Vagina (tissue), 2 donors: ENCODE measurements at regions not wholly inside any gene's neighbourhood (a gene's known extent, or its start where the extent isn't known, plus 50 kb on each side); places are given as distances from the start of the nearest gene placed in this dataset.

ENCODE experiments used
- DNase-seq, 2 donors: peaks; one replicate each; pipeline ENCODE4 v3.0.0-alpha.2; 2017; ENCODE audit errors: extremely low spot score in 2 of 2
- H3K27ac ChIP-seq: fragments of 200-600 bp; sonication (generic); one replicate; pipeline ENCODE4 v1.5.1; 2019
- H3K27me3 ChIP-seq: fragments of 200-600 bp; sonication (generic); one replicate; pipeline ENCODE4 v1.5.1; 2019
- H3K36me3 ChIP-seq, 2 donors: fragments of 200-600 bp; sonication (generic); one replicate each; pipeline ENCODE4 v1.5.1; 2017 to 2019
- H3K4me1 ChIP-seq: fragments of 200-600 bp; sonication (generic); one replicate; pipeline ENCODE4 v1.5.1; 2019
- H3K4me3 ChIP-seq, 2 donors: fragments of 200-600 bp; sonication (generic); 1 replicate in 1 of 2; 2 replicates in 1 of 2; pipeline ENCODE4 v1.5.1; 2016 to 2019
- H3K9me3 ChIP-seq: fragments of 200-600 bp; sonication (generic); one replicate; pipeline ENCODE4 v1.5.1; 2019
- POLR2A ChIP-seq, 2 donors: fragments of 450-650 bp; IDR thresholded peaks; one replicate each; pipeline ENCODE4 v1.6.1; 2017; ENCODE audit warnings: antibody characterized with exemption in 2 of 2, mild to moderate bottlenecking in 2 of 2, moderate library complexity in 2 of 2
- POLR2AphosphoS5 ChIP-seq, 2 donors: sonication (generic); formaldehyde crosslinking; IDR thresholded peaks; one replicate each; pipeline ENCODE4 v1.9.0; 2017; ENCODE audit warnings: antibody characterized with exemption in 2 of 2, mild to moderate bottlenecking in 2 of 2, low read depth in 1 of 2; ENCODE audit not compliant: insufficient read depth in 1 of 2
- intact Hi-C: fragments of 100-400 bp; cut with DNase I; formaldehyde crosslinking; loops from one replicate; pipeline ENCODE4 v1.15.1; 2023
- TF ChIP-seq, protein P1 (sequence below), 3 experiments: fragments of 450-650 bp in 2 of 3; fragments of 200-600 bp in 1 of 3; sonication (generic) in 1 of 3; IDR thresholded peaks; one replicate each; pipeline ENCODE4 v1.5.1; 2017 to 2019; ENCODE audit warnings: antibody characterized with exemption in 3 of 3, mild to moderate bottlenecking in 2 of 3, moderate library complexity in 2 of 3

DNA sequence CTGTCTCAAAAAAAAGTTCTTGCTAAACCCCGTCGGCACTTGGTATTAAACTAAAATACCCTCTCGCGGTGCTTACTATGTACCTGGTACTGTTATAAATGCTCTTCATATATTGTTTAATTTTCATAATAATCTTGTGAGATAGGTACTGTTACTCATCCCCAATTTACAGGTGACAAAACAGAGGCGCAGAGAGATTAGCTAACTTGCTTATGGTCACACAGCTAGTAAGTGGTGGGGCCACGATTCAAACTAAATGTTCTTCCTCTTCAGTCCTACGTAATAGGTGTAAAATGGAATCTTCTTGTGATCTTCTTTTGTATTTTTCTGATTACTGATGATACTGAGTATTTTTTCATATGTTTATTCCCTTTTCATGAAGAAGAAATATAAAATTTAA is 51.3 kb downstream of the TET3 start:
- Histone ChIP-seq H3K36me3 (no peaks in the 10 kb centered on the region), H3K27me3 (no peaks in the 10 kb centered on the region), H3K9me3 (no peaks in the 10 kb centered on the region), H3K27ac (no peak overlapping the region), H3K4me3 (no peak overlapping the region), H3K4me1 (peaks cover 30% of the 10 kb centered on the region)
- TF ChIP-seq POLR2AphosphoS5 (IDR thresholded peaks at IDR 0.05; ENCODE audit: insufficient read depth in 1 of 2, low read depth in 1 of 2) (no peak), POLR2A (IDR thresholded peaks at IDR 0.05) (no peak)
- TF ChIP-seq, protein P1, sequence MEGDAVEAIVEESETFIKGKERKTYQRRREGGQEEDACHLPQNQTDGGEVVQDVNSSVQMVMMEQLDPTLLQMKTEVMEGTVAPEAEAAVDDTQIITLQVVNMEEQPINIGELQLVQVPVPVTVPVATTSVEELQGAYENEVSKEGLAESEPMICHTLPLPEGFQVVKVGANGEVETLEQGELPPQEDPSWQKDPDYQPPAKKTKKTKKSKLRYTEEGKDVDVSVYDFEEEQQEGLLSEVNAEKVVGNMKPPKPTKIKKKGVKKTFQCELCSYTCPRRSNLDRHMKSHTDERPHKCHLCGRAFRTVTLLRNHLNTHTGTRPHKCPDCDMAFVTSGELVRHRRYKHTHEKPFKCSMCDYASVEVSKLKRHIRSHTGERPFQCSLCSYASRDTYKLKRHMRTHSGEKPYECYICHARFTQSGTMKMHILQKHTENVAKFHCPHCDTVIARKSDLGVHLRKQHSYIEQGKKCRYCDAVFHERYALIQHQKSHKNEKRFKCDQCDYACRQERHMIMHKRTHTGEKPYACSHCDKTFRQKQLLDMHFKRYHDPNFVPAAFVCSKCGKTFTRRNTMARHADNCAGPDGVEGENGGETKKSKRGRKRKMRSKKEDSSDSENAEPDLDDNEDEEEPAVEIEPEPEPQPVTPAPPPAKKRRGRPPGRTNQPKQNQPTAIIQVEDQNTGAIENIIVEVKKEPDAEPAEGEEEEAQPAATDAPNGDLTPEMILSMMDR (IDR thresholded peaks at IDR 0.05), result no peak
- intact Hi-C loops, result no loop called here
- DNase-seq, result no peak

GRCh38 chr2:74036450-74037195 is 51.9 kb downstream of the TET3 start:
- H3K4me1 ChIP-seq, result peaks cover 29% of the 10 kb centered on the region
- no peaks in the 10 kb centered on the region for H3K36me3 ChIP-seq
- TF ChIP-seq POLR2AphosphoS5 (IDR thresholded peaks at IDR 0.05; ENCODE audit: insufficient read depth in 1 of 2, low read depth in 1 of 2) (no peak), POLR2A (IDR thresholded peaks at IDR 0.05) (no peak)
- TF ChIP-seq, protein P1 (IDR thresholded peaks at IDR 0.05), result no peak
- intact Hi-C loops, result no loop called here
- H3K27me3 ChIP-seq, result no peaks in the 10 kb centered on the region
- H3K27ac ChIP-seq, result no peak overlapping the region
- H3K9me3 ChIP-seq, result no peaks in the 10 kb centered on the region
- H3K4me3 ChIP-seq, result no peak overlapping the region
- DNase-seq, result no peak

DNA sequence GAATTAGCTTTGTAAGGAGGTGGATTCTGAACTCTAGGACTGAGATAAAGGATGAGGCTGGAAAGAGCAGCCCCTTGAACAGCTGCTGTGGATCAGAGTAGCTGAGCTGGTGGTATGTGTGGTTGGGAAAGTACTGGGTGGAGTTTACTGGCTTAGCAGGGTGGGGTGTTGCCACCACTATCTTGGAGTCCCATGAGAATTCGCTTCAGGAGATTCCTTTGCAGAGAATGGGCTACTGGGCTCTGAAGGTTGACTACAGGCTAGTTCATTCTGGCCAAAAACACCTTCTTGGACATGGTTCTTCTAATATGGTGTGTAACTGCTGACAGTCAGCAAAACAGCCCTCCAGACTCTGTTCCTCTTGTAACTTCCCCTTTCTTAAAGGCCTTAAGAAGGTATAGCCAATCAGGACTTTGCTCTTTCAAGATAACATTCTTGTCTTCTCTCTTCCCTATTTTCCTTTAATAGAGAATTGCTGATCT is 52.7 kb downstream of the TET3 start:
- H3K4me1 ChIP-seq, result peaks cover 21% of the 10 kb centered on the region
- DNase-seq, result no peak
- no peak for TF ChIP-seq POLR2A (IDR thresholded peaks at IDR 0.05)
- TF ChIP-seq POLR2AphosphoS5 (IDR thresholded peaks at IDR 0.05; ENCODE audit: insufficient read depth in 1 of 2, low read depth in 1 of 2), result no peak
- TF ChIP-seq, protein P1 (IDR thresholded peaks at IDR 0.05), result no peak
- no peaks in the 10 kb centered on the region for H3K27me3 ChIP-seq
- no peak overlapping the region for H3K27ac ChIP-seq
- no peaks in the 10 kb centered on the region for H3K9me3 ChIP-seq
- no peaks in the 10 kb centered on the region for H3K36me3 ChIP-seq
- intact Hi-C loops, result no loop called here
- H3K4me3 ChIP-seq, result no peak overlapping the region

- H3K27me3 ChIP-seq, result no peaks in the 10 kb centered on the region
- no peak overlapping the region for H3K27ac ChIP-seq
- no peak for DNase-seq
- intact Hi-C loops, result no loop called here
- TF ChIP-seq POLR2A (IDR thresholded peaks at IDR 0.05) (no peak), POLR2AphosphoS5 (IDR thresholded peaks at IDR 0.05; ENCODE audit: insufficient read depth in 1 of 2, low read depth in 1 of 2) (no peak)
- TF ChIP-seq, protein P1 (IDR thresholded peaks at IDR 0.05), result no peak
- peaks cover 20% of the 10 kb centered on the region for H3K4me1 ChIP-seq
- H3K9me3 ChIP-seq, result no peaks in the 10 kb centered on the region
- no peaks in the 10 kb centered on the region for H3K36me3 ChIP-seq
- H3K4me3 ChIP-seq, result no peak overlapping the region
Observed at GRCh38 chr2:74039611-74040010, 54.9 kb downstream of the TET3 start.

DNA sequence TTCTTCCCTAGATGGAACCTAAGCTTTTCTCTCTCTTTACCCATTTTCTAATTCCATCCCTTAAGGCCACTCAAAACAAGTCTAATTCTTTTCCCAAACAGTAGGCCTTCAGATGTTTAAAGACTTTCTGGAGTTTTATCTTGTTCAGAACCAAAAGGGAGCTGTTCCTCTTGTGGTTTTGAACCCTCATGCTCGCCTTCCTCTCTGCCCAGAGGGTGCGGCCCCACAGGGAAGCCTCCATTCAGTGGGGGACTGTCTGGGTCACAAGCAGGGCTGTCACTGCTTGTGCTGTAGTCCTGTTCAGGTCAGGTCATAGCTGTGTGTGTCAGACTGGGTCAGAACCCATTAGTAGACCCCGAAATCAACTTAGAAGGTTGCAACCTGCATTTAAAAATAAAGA is 56.5 kb downstream of the TET3 start:
- TF ChIP-seq POLR2AphosphoS5 (IDR thresholded peaks at IDR 0.05; ENCODE audit: insufficient read depth in 1 of 2, low read depth in 1 of 2), result no peak
- no peak for TF ChIP-seq POLR2A (IDR thresholded peaks at IDR 0.05)
- no peaks in the 10 kb centered on the region for H3K9me3 ChIP-seq
- DNase-seq, result no peak
- intact Hi-C loops, result no loop called here
- H3K36me3 ChIP-seq, result peaks cover 0 to 1% of the 10 kb centered on the region in 2 donors
- H3K27ac ChIP-seq, result no peak overlapping the region
- H3K27me3 ChIP-seq, result no peaks in the 10 kb centered on the region
- no peak overlapping the region for H3K4me3 ChIP-seq
- H3K4me1 ChIP-seq, result peaks cover 19% of the 10 kb centered on the region
